IMR-90 (cell line): ENCODE measurements at regions not wholly inside any gene's neighbourhood (a gene's known extent, or its start where the extent isn't known, plus 50 kb on each side); places are given as distances from the start of the nearest gene placed in this dataset.
A peak's percentile ranks its signal among the peaks of the same experiment; 100 is the strongest.

ENCODE experiments used
- ATAC-seq: fragments of 200-7000 bp; cut with Tn5 transposase; 2 replicates; pipeline ENCODE4 v1.9.1; 2020; ENCODE audit warnings: low read depth, mild to moderate bottlenecking, moderate library complexity
- BruUV-seq: library from RNA; stranded (reverse); fragments of 400-500 nt; replicated peaks from 2 replicates; lab custom pipeline; 2021; lab: Mats Ljungman, UMichigan
- CTCF ChIA-PET: fragments of 300-600 bp; formaldehyde crosslinking; extraction: SDS; loops from one replicate; lab custom pipeline; 2021; ENCODE audit warnings: antibody characterized with exemption; lab: Yijun Ruan, JAX
- POLR2A ChIA-PET: fragments of 300-600 bp; sonication (Branson Sonifier 250); formaldehyde crosslinking; loops from one replicate; lab custom pipeline; 2022; ENCODE audit warnings: antibody characterized with exemption; ENCODE audit not compliant: unreplicated experiment; lab: Charles Lee
- DNase-seq: peaks from one replicate; pipeline ENCODE4 v3.0.0; 2013
- H2AFZ ChIP-seq: replicated peaks from 2 replicates; pipeline ENCODE3; 2013; ENCODE audit warnings: low read length, mild to moderate bottlenecking; ENCODE audit not compliant: poor library complexity
- H2AK5ac ChIP-seq: 2 replicates; pipeline ENCODE4 v1.6.1; 2013; ENCODE audit warnings: low read depth, low read length, inconsistent platforms
- H2AK9ac ChIP-seq: replicated peaks from 2 replicates; pipeline ENCODE3; 2013; ENCODE audit warnings: mild to moderate bottlenecking, low read depth, low read length, moderate library complexity; ENCODE audit not compliant: poor library complexity
- H2BK120ac ChIP-seq: 2 replicates; pipeline ENCODE4 v1.6.1; 2013; ENCODE audit warnings: low read depth, low read length, inconsistent platforms
- H2BK15ac ChIP-seq: 3 replicates; pipeline ENCODE4 v1.6.1; 2013; ENCODE audit warnings: low read depth, low read length, inconsistent platforms
- H2BK20ac ChIP-seq: 2 replicates; pipeline ENCODE4 v1.6.1; 2013; ENCODE audit warnings: low read depth, mild to moderate bottlenecking, inconsistent platforms, low read length, moderate library complexity
- H2BK5ac ChIP-seq: 2 replicates; pipeline ENCODE4 v1.6.1; 2013; ENCODE audit warnings: mild to moderate bottlenecking, low read depth, low read length, inconsistent platforms; ENCODE audit not compliant: poor library complexity, severe bottlenecking
- H3K14ac ChIP-seq: replicated peaks from 2 replicates; pipeline ENCODE4 v1.6.1; 2013; ENCODE audit warnings: low read depth, low read length, inconsistent platforms
- H3K18ac ChIP-seq: 2 replicates; pipeline ENCODE4 v1.6.1; 2013; ENCODE audit warnings: low read depth, low read length, control low read depth
- H3K23ac ChIP-seq: 2 replicates; pipeline ENCODE4 v1.6.1; 2013; ENCODE audit warnings: low read depth, low read length, inconsistent platforms
- H3K27ac ChIP-seq: 2 replicates; pipeline ENCODE4 v1.5.1; 2013; ENCODE audit warnings: mild to moderate bottlenecking, control low read depth, low read length; ENCODE audit not compliant: insufficient read depth
- H3K27me3 ChIP-seq: 2 replicates; pipeline ENCODE4 v1.6.1; 2013; ENCODE audit warnings: low read length; ENCODE audit not compliant: control insufficient read depth, insufficient read depth
- H3K36me3 ChIP-seq: 2 replicates; pipeline ENCODE4 v1.6.1; 2013; ENCODE audit warnings: low read length, mixed read lengths; ENCODE audit not compliant: control insufficient read depth, insufficient read depth
- H3K4ac ChIP-seq: 2 replicates; pipeline ENCODE4 v1.6.1; 2013; ENCODE audit warnings: low read depth, low read length, inconsistent platforms
- H3K4me1 ChIP-seq: 2 replicates; pipeline ENCODE4 v1.6.1; 2013; ENCODE audit warnings: low read length, mixed read lengths; ENCODE audit not compliant: control insufficient read depth, insufficient read depth
- H3K4me2 ChIP-seq: 2 replicates; pipeline ENCODE4 v1.6.1; 2013; ENCODE audit warnings: low read depth, mild to moderate bottlenecking, control low read depth, low read length, moderate library complexity
- H3K4me3 ChIP-seq: 2 replicates; pipeline ENCODE4 v1.5.1; 2013; ENCODE audit warnings: low read depth, mild to moderate bottlenecking, control low read depth, low read length, moderate library complexity; ENCODE audit not compliant: insufficient read depth
- H3K56ac ChIP-seq: 2 replicates; pipeline ENCODE4 v1.6.1; 2013; ENCODE audit warnings: low read length, inconsistent platforms; ENCODE audit not compliant: insufficient read depth; ENCODE audit errors: extremely low read depth
- H3K79me1 ChIP-seq, 2 experiments: 2 replicates each; pipeline ENCODE4 v1.6.1; 2013; ENCODE audit warnings: low read length in 2 of 2, inconsistent platforms in 1 of 2, low read depth in 1 of 2
- H3K9ac ChIP-seq: 2 replicates; pipeline ENCODE4 v1.6.1; 2013; ENCODE audit warnings: low read depth, low read length, control low read depth
- H3K9me1 ChIP-seq: 2 replicates; pipeline ENCODE4 v1.6.1; 2013; ENCODE audit warnings: low read length, inconsistent platforms; ENCODE audit not compliant: insufficient read depth
- H3K9me3 ChIP-seq: 2 replicates; pipeline ENCODE4 v1.6.1; 2013; ENCODE audit warnings: low read length; ENCODE audit not compliant: control insufficient read depth, insufficient read depth
- H4K20me1 ChIP-seq: 2 replicates; pipeline ENCODE4 v1.6.1; 2013; ENCODE audit warnings: low read length, inconsistent platforms; ENCODE audit not compliant: insufficient read depth
- H4K5ac ChIP-seq: 2 replicates; pipeline ENCODE4 v1.6.1; 2013; ENCODE audit warnings: mild to moderate bottlenecking, low read depth, low read length, control low read depth
- H4K8ac ChIP-seq, 2 experiments: 2 replicates each; pipeline ENCODE4 v1.6.1; 2013; ENCODE audit warnings: low read depth in 2 of 2, low read length in 2 of 2, control low read depth in 1 of 2, inconsistent platforms in 1 of 2
- H4K91ac ChIP-seq: 2 replicates; pipeline ENCODE4 v1.6.1; 2013; ENCODE audit warnings: low read depth, low read length, inconsistent platforms; ENCODE audit not compliant: insufficient read depth
- CEBPB ChIP-seq: IDR thresholded peaks from 2 replicates; pipeline ENCODE4 v1.6.1; 2012; ENCODE audit warnings: low read depth, low read length, improper control_type of control experiment
- CHD1 ChIP-seq: IDR thresholded peaks from 2 replicates; pipeline ENCODE4 v1.6.1; 2012; ENCODE audit warnings: low read depth, low read length, improper control_type of control experiment
- WGBS, 2 experiments: methylation state at CpG; one replicate each; pipeline versions ENCODE4 v1.1.5 to v1.1.7; 2013; ENCODE audit warnings: missing lambda C conversion rate in 2 of 2; ENCODE audit not compliant: insufficient read length in 1 of 2; ENCODE audit errors: extremely low coverage in 2 of 2; 5-methylcytosine and 5-hydroxymethylcytosine counted together
- dilution Hi-C: fragments of 300-500 bp; cut with HindIII; formaldehyde crosslinking; loops from one replicate; pipeline ENCODE4 v1.14.3; 2018; ENCODE audit warnings: low sequenced_read_pairs; ENCODE audit not compliant: unreplicated experiment
- in situ Hi-C: fragments of 300-500 bp; cut with MboI; formaldehyde crosslinking; loops from 3 replicates; pipeline ENCODE4 v1.14.3; 2019; ENCODE audit warnings: low sequenced_read_pairs, inconsistent platforms, mixed read lengths
- intact Hi-C: fragments of 100-400 bp; cut with micrococcal nuclease; formaldehyde crosslinking; loops from 2 replicates; pipeline ENCODE4 v1.10.0; 2022
- TF ChIP-seq, protein P1 (sequence below): fragments of 150-350 bp; IDR thresholded peaks from 2 replicates; pipeline ENCODE4 v1.6.1; 2017; ENCODE audit warnings: mild to moderate bottlenecking, antibody characterized with exemption, low read length, low read depth

DNA sequence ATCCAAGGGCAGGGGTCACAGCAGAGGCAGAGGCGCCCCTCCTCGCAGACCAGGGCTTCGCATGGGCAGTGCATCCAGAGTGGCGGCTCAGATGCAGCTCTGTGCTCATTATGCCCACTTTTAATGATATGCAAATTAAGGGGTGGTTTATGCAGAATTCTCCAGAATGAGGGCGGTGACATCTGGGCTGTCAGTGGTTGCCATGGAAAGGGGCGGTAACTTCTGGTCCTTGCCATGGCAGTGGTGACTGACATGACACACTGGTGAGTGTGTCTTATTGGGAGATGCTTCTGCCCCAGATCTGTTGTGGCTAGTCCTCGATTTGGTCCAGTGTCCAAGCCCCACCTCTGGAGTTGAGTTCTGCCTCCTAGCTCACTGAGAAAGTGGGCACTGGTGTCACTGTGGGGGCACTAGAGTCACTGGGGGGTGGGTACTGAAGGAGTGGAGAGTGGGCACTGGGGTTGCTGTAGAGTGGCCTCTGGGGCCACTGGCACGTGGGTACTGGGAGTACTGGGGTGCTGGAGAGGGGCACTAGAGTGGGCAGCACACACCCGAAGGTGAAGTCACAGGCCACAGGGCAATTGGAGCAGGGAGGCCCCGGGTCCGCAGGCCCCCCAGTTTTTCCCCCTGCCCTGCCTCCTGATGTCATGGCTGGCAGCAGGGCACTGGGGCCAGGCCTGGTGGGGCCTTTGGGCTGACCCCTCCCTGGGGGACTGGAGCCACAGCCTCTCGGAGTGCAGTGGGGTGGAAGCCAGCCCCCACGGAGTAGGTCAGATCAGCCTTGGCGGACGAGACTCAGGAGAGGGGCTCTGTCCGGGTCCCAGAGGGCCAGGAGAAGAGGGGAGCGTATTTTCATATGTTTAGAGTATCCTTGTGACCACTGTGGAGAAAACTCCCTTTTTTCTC is 98.6 kb upstream of the NKX1-1 start (continued):
- no peak for TF ChIP-seq CHD1

DNA sequence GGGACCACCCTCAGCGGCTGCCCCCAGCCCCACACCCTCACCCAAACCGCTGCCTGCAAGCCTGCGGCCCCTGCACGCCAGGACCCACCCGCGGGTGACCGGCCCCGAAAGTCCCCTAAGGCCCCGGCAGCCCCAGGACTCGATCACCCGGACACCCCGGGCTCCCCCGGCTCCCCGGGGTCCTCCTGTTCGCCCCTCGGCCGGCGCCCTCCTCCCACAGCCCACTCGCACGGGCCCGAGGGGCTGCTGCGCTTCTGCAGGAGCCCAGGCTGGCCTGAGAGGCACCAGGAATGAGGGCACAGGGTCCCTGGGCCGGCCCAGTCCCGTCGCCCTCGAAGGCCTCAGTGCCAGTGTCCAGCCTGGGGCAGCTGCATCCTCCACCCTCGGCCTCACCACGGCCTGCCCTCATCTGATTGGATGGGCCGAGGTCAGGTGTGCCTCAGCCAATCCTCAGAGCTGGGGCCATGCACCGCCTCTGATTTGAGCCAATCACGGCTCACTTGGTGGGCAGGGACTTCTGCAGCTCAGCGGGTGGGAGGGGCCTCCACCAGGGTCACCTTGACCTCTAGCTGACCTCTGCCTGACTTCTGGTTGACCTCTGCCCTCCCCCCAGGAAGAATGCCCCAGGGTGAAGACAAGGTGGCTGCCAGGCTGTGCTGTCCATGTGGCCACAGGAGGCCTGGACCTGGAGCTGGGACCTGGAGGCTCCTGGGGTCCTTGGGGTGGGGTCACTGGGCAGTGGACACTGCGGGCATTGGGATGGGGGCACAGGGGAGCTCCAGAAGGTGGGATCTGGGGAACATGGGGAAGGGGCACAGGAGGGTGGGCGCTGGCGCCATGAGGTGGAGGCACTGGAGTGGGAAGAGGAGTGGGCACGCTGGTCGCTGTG is 97.6 kb upstream of the NKX1-1 start:
- H3K27ac ChIP-seq = no peak overlapping the region
- CTCF ChIA-PET = no interaction called here
- H3K4me3 ChIP-seq = no peak overlapping the region
- H2BK20ac ChIP-seq = no peak overlapping the region
- no peak overlapping the region for H3K23ac ChIP-seq
- H3K36me3 ChIP-seq = no peaks in the 10 kb centered on the region
- WGBS, 2 experiments = 75% methylated on average over 9 of the region's 37 CpGs; no CpG with 5 or more reads in 1 of the 2 experiments
- H2BK5ac ChIP-seq = no peak overlapping the region
- H3K14ac ChIP-seq = no peak overlapping the region
- H3K56ac ChIP-seq = no peak overlapping the region
- H3K9me1 ChIP-seq = peaks cover 2% of the 10 kb centered on the region; the same call in 1 of the 2 replicates
- in situ Hi-C loops = no loop called here
- no peak overlapping the region for H2BK120ac ChIP-seq
- no peak overlapping the region for H3K18ac ChIP-seq
- H2AK5ac ChIP-seq = no peak overlapping the region
- no peak overlapping the region for H4K8ac ChIP-seq
- H2AK9ac ChIP-seq = no peak overlapping the region
- no peaks in the 10 kb centered on the region for H4K20me1 ChIP-seq
- H3K4ac ChIP-seq = no peak overlapping the region
- intact Hi-C loops = no loop called here
- H2AFZ ChIP-seq = no peak overlapping the region
- H3K9ac ChIP-seq = no peak overlapping the region
- no peak overlapping the region for H4K5ac ChIP-seq
- H4K91ac ChIP-seq = no peak overlapping the region
- POLR2A ChIA-PET = no interaction called here
- 0 out of 2 replicates have a peak, but pooled peaks cover 3% of the 10 kb centered on the region for H3K9me3 ChIP-seq
- H3K4me1 ChIP-seq = no peaks in the 10 kb centered on the region
- no peak for DNase-seq
- no peak overlapping the region for H2BK15ac ChIP-seq
- peaks cover 24% of the 10 kb centered on the region for H3K27me3 ChIP-seq
- ATAC-seq = no peak
- H3K4me2 ChIP-seq = no peak overlapping the region
- no TSS peak for BruUV-seq
- TF ChIP-seq, protein P1, sequence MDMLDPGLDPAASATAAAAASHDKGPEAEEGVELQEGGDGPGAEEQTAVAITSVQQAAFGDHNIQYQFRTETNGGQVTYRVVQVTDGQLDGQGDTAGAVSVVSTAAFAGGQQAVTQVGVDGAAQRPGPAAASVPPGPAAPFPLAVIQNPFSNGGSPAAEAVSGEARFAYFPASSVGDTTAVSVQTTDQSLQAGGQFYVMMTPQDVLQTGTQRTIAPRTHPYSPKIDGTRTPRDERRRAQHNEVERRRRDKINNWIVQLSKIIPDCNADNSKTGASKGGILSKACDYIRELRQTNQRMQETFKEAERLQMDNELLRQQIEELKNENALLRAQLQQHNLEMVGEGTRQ = peak; percentile 31; the same call in 1 of the 2 replicates
- TF ChIP-seq CEBPB = no peak
- H3K79me1 ChIP-seq = no peaks in the 10 kb centered on the region
- dilution Hi-C loops = no loop called here
